GM19468 (cell line): ENCODE measurements at regions not wholly inside any gene's neighbourhood (a gene's known extent, or its start where the extent isn't known, plus 50 kb on each side); places are given as distances from the start of the nearest gene placed in this dataset.

Source experiments
- ATAC-seq: cut with Tn5 transposase; IDR thresholded peaks from one replicate; pipeline ENCODE4 v1.9.1; 2021; ENCODE audit warnings: mild to moderate bottlenecking, moderate library complexity, moderate number of reproducible peaks; ENCODE audit not compliant: unreplicated experiment; ENCODE audit errors: extremely low read depth

- ATAC-seq, result no peak
These were observed 153.2 kb downstream of the IRF8 start for GRCh38 chr16:86052115-86052670.

- no peak for ATAC-seq
These were observed 154.0 kb downstream of the IRF8 start for GRCh38 chr16:86052926-86053325.

- ATAC-seq, result no peak
These were observed 160.6 kb downstream of the IRF8 start for GRCh38 chr16:86059253-86060171.

- no peak for ATAC-seq
These were observed 161.7 kb downstream of the IRF8 start for GRCh38 chr16:86060381-86061317.

- no peak for ATAC-seq
These were observed 162.3 kb downstream of the IRF8 start for GRCh38 chr16:86061318-86061695.

- ATAC-seq, result no peak
These were observed 162.8 kb downstream of the IRF8 start for GRCh38 chr16:86061721-86062120.

GRCh38 chr16:86062271-86062965, 163.5 kb downstream of the IRF8 start:
- ATAC-seq, result no peak

- ATAC-seq, result no peak
These were observed 164.9 kb downstream of the IRF8 start for GRCh38 chr16:86063760-86064405.

GRCh38 chr16:86064431-86065250, 165.7 kb downstream of the IRF8 start:
- no peak for ATAC-seq

GRCh38 chr16:86065711-86066110, 166.7 kb downstream of the IRF8 start:
- no peak for ATAC-seq

GRCh38 chr16:86066811-86067210, 167.8 kb downstream of the IRF8 start:
- no peak for ATAC-seq

GRCh38 chr16:86067516-86067915, 168.6 kb downstream of the IRF8 start:
- ATAC-seq, result no peak

GRCh38 chr16:86067936-86068335, 169.0 kb downstream of the IRF8 start:
- ATAC-seq, result no peak

- ATAC-seq, result no peak
These were observed 169.8 kb downstream of the IRF8 start for GRCh38 chr16:86068722-86069121.

GRCh38 chr16:86069736-86070298, 170.9 kb downstream of the IRF8 start:
- no peak for ATAC-seq

GRCh38 chr16:86070484-86070883, 171.5 kb downstream of the IRF8 start:
- ATAC-seq, result no peak

- no peak for ATAC-seq
These were observed 172.0 kb downstream of the IRF8 start for GRCh38 chr16:86070971-86071370.

- ATAC-seq, result no peak
These were observed 172.8 kb downstream of the IRF8 start for GRCh38 chr16:86071611-86072240.
